Cardiac fibroblast (primary cell): ENCODE measurements at regions not wholly inside any gene's neighbourhood (a gene's known extent, or its start where the extent isn't known, plus 50 kb on each side); places are given as distances from the start of the nearest gene placed in this dataset.

Experiments used
- DNase-seq, 2 donors: peaks; one replicate each; pipeline versions ENCODE4 v3.0.0 to v3.0.0-alpha.2; 2010; ENCODE audit warnings: low read depth in 2 of 2
- H3K4me3 ChIP-seq, 2 donors: replicated peaks in 1 of 2; 1 replicate in 1 of 2; 2 replicates in 1 of 2; pipeline ENCODE4 v1.5.1; 2011; ENCODE audit warnings: low read depth in 2 of 2, low read length in 2 of 2, mild to moderate bottlenecking in 2 of 2, moderate library complexity in 1 of 2
- CTCF ChIP-seq: IDR thresholded peaks from one replicate; pipeline ENCODE4 v1.5.1; 2011; ENCODE audit warnings: low read depth, mild to moderate bottlenecking, low read length, inconsistent platforms

- TF ChIP-seq CTCF = no peak
- peak; percentile 3 to 45 for DNase-seq
- H3K4me3 ChIP-seq = no peak overlapping the region
These were observed 1053.4 kb upstream of the ADGRL4 start for GRCh38 chr1:80059940-80060339.

GRCh38 chr1:80056179-80056578 lies 1049.6 kb upstream of the ADGRL4 start:
- DNase-seq = no peak
- no peak overlapping the region for H3K4me3 ChIP-seq
- TF ChIP-seq CTCF = no peak

GRCh38 chr1:80054129-80054528 lies 1047.6 kb upstream of the ADGRL4 start:
- peak; percentile 32 to 89 for DNase-seq
- TF ChIP-seq CTCF = no peak
- H3K4me3 ChIP-seq = no peak overlapping the region

GRCh38 chr1:80053613-80054012 lies 1047.1 kb upstream of the ADGRL4 start:
- H3K4me3 ChIP-seq = no peak overlapping the region
- DNase-seq = no peak
- no peak for TF ChIP-seq CTCF

GRCh38 chr1:80050523-80050922 lies 1044.0 kb upstream of the ADGRL4 start:
- no peak overlapping the region for H3K4me3 ChIP-seq
- DNase-seq = no peak
- no peak for TF ChIP-seq CTCF

GRCh38 chr1:80050085-80050484 lies 1043.6 kb upstream of the ADGRL4 start:
- no peak for DNase-seq
- no peak for TF ChIP-seq CTCF
- no peak overlapping the region for H3K4me3 ChIP-seq

- no peak overlapping the region for H3K4me3 ChIP-seq
- no peak for DNase-seq
- TF ChIP-seq CTCF = no peak
These were observed 1042.2 kb upstream of the ADGRL4 start for GRCh38 chr1:80048716-80049115.
